PFSK-1 (cell line): ENCODE measurements at regions not wholly inside any gene's neighbourhood (a gene's known extent, or its start where the extent isn't known, plus 50 kb on each side); places are given as distances from the start of the nearest gene placed in this dataset.

Experiments
- FOXP2 ChIP-seq: optimal IDR thresholded peaks from 2 replicates; pipeline ENCODE3; 2011; ENCODE audit warnings: borderline replicate concordance, control low read depth, inconsistent platforms; ENCODE audit not compliant: insufficient read depth; ENCODE audit errors: extremely low read length, extremely low read depth
- POLR2AphosphoS5 ChIP-seq: IDR thresholded peaks from 2 replicates; pipeline ENCODE4 v1.6.1; 2012; ENCODE audit warnings: low read depth, mild to moderate bottlenecking, control low read depth, low read length, moderate library complexity
- REST ChIP-seq, 2 experiments: IDR thresholded peaks; 2 replicates each; pipeline versions ENCODE4 v1.6.1 to v1.8.0; 2011 to 2012; ENCODE audit warnings: low read depth in 2 of 2, low read length in 2 of 2, control low read depth in 1 of 2, inconsistent platforms in 1 of 2, mild to moderate bottlenecking in 1 of 2, moderate library complexity in 1 of 2; ENCODE audit not compliant: insufficient read depth in 1 of 2
- SIN3A ChIP-seq: IDR thresholded peaks from 2 replicates; pipeline ENCODE4 v1.6.1; 2012; ENCODE audit warnings: mild to moderate bottlenecking, low read length, moderate library complexity, borderline replicate concordance; ENCODE audit not compliant: insufficient read depth
- TAF1 ChIP-seq: IDR thresholded peaks from 2 replicates; pipeline ENCODE4 v1.6.1; 2012; ENCODE audit warnings: low read length, control low read depth, borderline replicate concordance; ENCODE audit not compliant: insufficient read depth

- TF ChIP-seq FOXP2 (no peak), POLR2AphosphoS5 (no peak), REST (IDR thresholded peaks at IDR 0.05; ENCODE audit: insufficient read depth in 1 of 2, low read depth in 2 of 2, low read length in 2 of 2) (no peak), SIN3A (no peak), TAF1 (no peak)
Observed at GRCh38 chr6:2440516-2440915, 195.1 kb upstream of the GMDS start.

GRCh38 chr6:2439632-2440031 is 194.2 kb upstream of the GMDS start:
- no peak for TF ChIP-seq POLR2AphosphoS5
- TF ChIP-seq REST (IDR thresholded peaks at IDR 0.05; ENCODE audit: insufficient read depth in 1 of 2, low read depth in 2 of 2, low read length in 2 of 2): no peak
- TF ChIP-seq FOXP2: no peak
- TF ChIP-seq SIN3A: no peak
- TF ChIP-seq TAF1: no peak

- TF ChIP-seq POLR2AphosphoS5 (no peak), SIN3A (no peak), REST (IDR thresholded peaks at IDR 0.05; ENCODE audit: insufficient read depth in 1 of 2, low read depth in 2 of 2, low read length in 2 of 2) (no peak), TAF1 (no peak), FOXP2 (no peak)
Observed at GRCh38 chr6:2439082-2439481, 193.7 kb upstream of the GMDS start.

GRCh38 chr6:2436410-2437154 is 191.2 kb upstream of the GMDS start:
- TF ChIP-seq POLR2AphosphoS5 (no peak), SIN3A (no peak), FOXP2 (no peak), TAF1 (no peak), REST (IDR thresholded peaks at IDR 0.05; ENCODE audit: insufficient read depth in 1 of 2, low read depth in 2 of 2, low read length in 2 of 2) (no peak)

GRCh38 chr6:2435323-2435722 is 189.9 kb upstream of the GMDS start:
- TF ChIP-seq TAF1 (no peak), FOXP2 (no peak), POLR2AphosphoS5 (no peak), REST (IDR thresholded peaks at IDR 0.05; ENCODE audit: insufficient read depth in 1 of 2, low read depth in 2 of 2, low read length in 2 of 2) (no peak), SIN3A (no peak)
